Ectodermal cell (in vitro differentiated cells): ENCODE measurements at regions not wholly inside any gene's neighbourhood (a gene's known extent, or its start where the extent isn't known, plus 50 kb on each side); places are given as distances from the start of the nearest gene placed in this dataset.

Source experiments
- H3K27ac ChIP-seq: 2 replicates; pipeline ENCODE4 v1.7.0; 2013; ENCODE audit warnings: mild to moderate bottlenecking, low read depth, low read length; ENCODE audit not compliant: insufficient read depth, poor library complexity, severe bottlenecking
- H3K27me3 ChIP-seq: 2 replicates; pipeline ENCODE4 v1.7.0; 2013; ENCODE audit warnings: mild to moderate bottlenecking, low read length; ENCODE audit not compliant: insufficient read depth, control insufficient read depth, poor library complexity, severe bottlenecking
- H3K36me3 ChIP-seq: one replicate; pipeline ENCODE4 v1.7.0; 2013; ENCODE audit warnings: low read length; ENCODE audit not compliant: control insufficient read depth, insufficient read depth
- H3K4me1 ChIP-seq: one replicate; pipeline ENCODE4 v1.7.0; 2013; ENCODE audit warnings: low read length; ENCODE audit not compliant: control insufficient read depth, insufficient read depth
- H3K4me3 ChIP-seq: 2 replicates; pipeline ENCODE4 v1.7.0; 2013; ENCODE audit warnings: low read depth, low read length, control low read depth; ENCODE audit not compliant: insufficient read depth
- H3K9me3 ChIP-seq: 2 replicates; pipeline ENCODE4 v1.7.0; 2013; ENCODE audit warnings: mild to moderate bottlenecking, low read length, moderate library complexity; ENCODE audit not compliant: control insufficient read depth
- WGBS, 2 experiments: methylation state at CpG; one replicate each; pipeline ENCODE4 v1.1.7; 2013; ENCODE audit warnings: missing lambda C conversion rate in 2 of 2; 5-methylcytosine and 5-hydroxymethylcytosine counted together

DNA sequence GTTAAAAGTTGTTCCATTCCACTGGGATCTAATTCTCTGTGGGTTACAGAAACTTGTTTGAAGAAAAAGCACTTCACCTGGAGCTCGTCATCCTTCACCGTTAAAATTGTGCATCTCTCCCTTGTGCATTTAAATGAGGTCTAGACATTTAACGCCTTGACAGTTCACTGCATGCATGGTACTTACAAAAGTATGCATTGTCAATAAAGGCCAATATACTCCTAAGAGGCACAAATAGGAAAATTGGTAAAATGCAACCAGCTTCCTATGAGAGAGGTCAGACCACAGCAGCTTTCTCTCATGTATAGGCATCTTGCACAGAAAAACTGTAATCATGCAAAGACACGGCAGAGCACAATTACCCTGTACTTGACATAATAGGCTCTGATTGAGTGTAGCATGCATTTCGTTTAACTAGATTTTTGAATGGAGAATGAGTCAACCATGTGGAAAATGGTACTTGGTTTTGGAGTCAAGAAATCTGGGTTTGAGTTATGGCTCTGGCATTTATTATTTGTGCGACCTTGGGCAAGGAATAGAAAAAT lies 378.5 kb downstream of the RFPL4B start:
- WGBS, 2 experiments = 90 to 95% methylated on average over 6 of the region's 6 CpGs

DNA sequence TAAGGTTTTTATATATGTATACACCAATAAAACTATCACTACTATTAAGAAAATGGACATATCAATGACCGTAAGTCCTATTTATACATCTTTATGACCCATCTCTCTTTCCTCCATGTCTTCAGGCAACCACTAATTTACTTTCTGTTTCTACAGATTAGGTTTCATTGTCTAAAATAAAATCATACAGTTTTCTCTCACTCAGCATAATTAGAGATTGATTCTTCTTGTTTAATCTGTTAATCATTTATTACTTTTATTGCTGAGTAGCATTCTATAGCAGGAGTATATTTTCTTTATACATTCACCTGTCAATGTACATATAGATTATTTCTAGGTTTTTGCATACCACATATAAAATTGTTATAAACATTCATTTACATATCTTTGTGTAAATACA lies 388.0 kb downstream of the RFPL4B start:
- Histone ChIP-seq H3K4me1 (no peaks in the 10 kb centered on the region), H3K27me3 (no peaks in the 10 kb centered on the region), H3K36me3 (no peaks in the 10 kb centered on the region), H3K9me3 (no peaks in the 10 kb centered on the region), H3K27ac (no peak overlapping the region), H3K4me3 (no peak overlapping the region)
- 88 to 100% methylated on average over 1 of the region's 1 CpG for WGBS, 2 experiments

More for the DNA sequence above, 378.5 kb downstream of the RFPL4B start:
- Histone ChIP-seq H3K36me3 (no peaks in the 10 kb centered on the region), H3K4me3 (no peak overlapping the region), H3K9me3 (no peaks in the 10 kb centered on the region), H3K4me1 (no peaks in the 10 kb centered on the region), H3K27ac (no peak overlapping the region), H3K27me3 (no peaks in the 10 kb centered on the region)

DNA sequence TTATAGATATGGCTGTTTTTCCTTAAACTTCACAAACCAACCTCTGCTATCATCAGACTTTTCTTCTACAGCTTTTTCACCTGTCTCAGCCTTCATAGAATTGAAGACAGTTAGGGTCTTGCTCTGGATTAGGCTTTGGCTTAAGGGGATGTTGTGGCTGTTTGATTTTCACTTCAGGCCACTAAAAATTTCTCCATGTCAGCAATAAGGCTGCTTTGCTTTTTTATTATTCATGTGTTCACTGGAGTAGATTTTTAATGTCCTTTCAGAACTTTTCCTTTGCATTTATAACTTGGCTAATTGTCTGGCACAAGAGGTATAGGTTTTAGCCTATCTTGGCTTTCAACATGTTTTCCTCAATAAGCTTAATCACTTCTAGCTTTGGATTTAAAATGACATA lies 392.6 kb downstream of the RFPL4B start:
- Histone ChIP-seq H3K36me3 (no peaks in the 10 kb centered on the region), H3K27me3 (no peaks in the 10 kb centered on the region), H3K27ac (no peak overlapping the region), H3K4me3 (no peak overlapping the region), H3K4me1 (peaks cover 9% of the 10 kb centered on the region), H3K9me3 (no peaks in the 10 kb centered on the region)

DNA sequence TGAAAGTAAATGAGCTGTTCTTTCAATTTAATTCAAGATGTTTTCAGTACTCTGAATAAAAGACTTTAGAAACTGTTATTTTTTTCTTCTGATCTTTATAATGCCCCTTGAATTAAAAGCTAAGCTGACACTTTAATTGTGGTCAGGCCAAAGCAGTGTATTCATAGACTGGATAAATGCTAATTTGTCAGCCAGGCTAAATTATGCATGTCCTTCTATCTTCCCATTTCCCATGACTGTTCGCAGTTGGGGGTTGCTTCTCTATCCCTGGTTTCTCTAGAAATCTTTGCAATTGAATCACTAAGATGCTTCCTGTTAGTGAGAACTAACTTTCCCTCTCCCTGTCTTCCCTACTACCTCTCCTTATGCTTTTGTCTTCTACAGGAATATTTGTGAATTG lies 396.2 kb downstream of the RFPL4B start:
- Histone ChIP-seq H3K36me3 (no peaks in the 10 kb centered on the region), H3K27me3 (no peaks in the 10 kb centered on the region), H3K4me1 (peaks cover 9% of the 10 kb centered on the region), H3K9me3 (no peaks in the 10 kb centered on the region), H3K4me3 (no peak overlapping the region), H3K27ac (no peak overlapping the region)
- 32 to 37% methylated on average over 1 of the region's 1 CpG for WGBS, 2 experiments

DNA sequence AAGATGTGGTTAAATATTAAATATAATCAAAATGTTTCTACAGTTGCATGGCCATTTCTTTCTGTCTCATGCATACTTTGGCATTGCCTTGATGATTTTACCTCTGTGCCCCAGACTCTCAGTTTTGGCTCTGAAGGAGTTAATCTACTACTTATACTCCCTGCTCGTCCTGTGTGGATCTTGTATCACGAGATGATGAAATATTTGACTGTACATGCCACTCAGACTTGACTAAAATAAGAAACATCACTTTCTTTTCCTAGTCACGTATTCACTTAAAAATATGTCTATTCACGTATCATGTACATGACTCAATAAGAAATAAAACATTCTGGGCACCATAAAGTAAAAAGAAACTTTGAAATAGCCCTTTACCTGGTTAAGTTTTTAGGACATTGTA lies 397.7 kb downstream of the RFPL4B start:
- H3K27ac ChIP-seq = no peak overlapping the region
- H3K4me1 ChIP-seq = peaks cover 9% of the 10 kb centered on the region
- H3K27me3 ChIP-seq = no peaks in the 10 kb centered on the region
- H3K4me3 ChIP-seq = no peak overlapping the region
- no peaks in the 10 kb centered on the region for H3K36me3 ChIP-seq
- 89 to 93% methylated on average over 4 of the region's 4 CpGs for WGBS, 2 experiments
- H3K9me3 ChIP-seq = no peaks in the 10 kb centered on the region

DNA sequence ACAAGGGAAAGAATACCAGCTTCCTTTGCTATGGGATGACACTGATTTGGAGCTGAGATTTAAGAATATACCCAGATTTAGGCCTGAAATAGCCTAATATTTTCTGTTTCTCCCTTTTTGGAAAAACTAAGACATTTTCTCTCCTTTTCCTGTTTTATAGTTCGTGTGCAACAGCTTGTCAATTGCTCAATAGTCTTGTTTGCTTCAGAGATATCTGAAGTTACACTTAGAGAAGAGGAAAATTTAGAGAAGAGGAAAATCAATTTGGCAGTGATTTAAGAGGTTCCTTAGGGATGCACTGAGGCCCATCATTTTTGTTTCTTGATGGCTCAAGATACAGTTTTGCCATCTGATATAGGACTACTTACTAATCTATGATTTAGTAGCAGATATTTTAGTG lies 398.6 kb downstream of the RFPL4B start:
- 63 to 81% methylated on average over 1 of the region's 1 CpG for WGBS, 2 experiments
- no peak overlapping the region for H3K4me3 ChIP-seq
- H3K36me3 ChIP-seq = no peaks in the 10 kb centered on the region
- H3K4me1 ChIP-seq = peaks cover 9% of the 10 kb centered on the region
- H3K9me3 ChIP-seq = no peaks in the 10 kb centered on the region
- H3K27ac ChIP-seq = no peak overlapping the region
- no peaks in the 10 kb centered on the region for H3K27me3 ChIP-seq

DNA sequence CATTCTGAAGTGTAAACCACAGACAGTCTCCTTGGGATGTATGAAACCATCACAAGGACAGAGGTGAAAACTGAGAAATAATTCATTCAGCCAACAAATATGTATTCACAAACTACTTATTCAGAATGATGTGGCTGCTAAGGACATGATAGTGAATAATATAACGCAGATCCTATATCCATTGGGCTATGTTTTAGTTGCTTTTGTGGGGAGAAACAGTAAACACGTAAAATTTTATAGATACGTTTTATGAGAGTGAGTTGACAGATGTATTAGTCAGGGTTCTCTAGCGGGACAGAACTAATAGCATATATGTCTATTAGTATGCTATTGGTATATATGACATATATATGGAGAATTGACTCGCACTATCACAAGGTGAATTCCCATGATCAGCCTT lies 402.5 kb downstream of the RFPL4B start:
- H3K4me3 ChIP-seq = no peak overlapping the region
- no peaks in the 10 kb centered on the region for H3K27me3 ChIP-seq
- no peaks in the 10 kb centered on the region for H3K4me1 ChIP-seq
- H3K27ac ChIP-seq = no peak overlapping the region
- no peaks in the 10 kb centered on the region for H3K9me3 ChIP-seq
- no peaks in the 10 kb centered on the region for H3K36me3 ChIP-seq
- WGBS, 2 experiments = 94 to 96% methylated on average over 4 to 5 of the region's 5 CpGs

DNA sequence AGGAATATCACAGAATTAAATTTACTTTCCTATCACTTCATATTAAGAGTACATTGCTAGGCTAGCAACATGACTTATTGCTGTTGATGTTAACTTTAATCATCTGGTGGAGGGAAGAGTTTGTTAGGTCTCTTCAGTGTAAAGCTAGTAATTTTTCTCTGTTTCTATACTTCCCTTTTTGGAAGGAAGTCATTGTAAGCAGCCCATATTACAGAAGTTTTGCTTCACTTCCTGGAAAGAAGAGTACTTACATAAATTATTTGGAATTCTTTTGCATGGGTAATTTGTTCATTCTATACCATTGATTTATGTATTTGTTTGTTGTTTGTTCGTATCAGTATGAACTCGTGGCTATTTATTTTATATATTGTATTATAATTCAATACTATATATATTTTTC lies 405.2 kb downstream of the RFPL4B start:
- Histone ChIP-seq H3K36me3 (no peaks in the 10 kb centered on the region), H3K27me3 (no peaks in the 10 kb centered on the region), H3K9me3 (no peaks in the 10 kb centered on the region), H3K4me3 (no peak overlapping the region), H3K4me1 (no peaks in the 10 kb centered on the region), H3K27ac (no peak overlapping the region)
- no CpG with 5 or more reads among the region's 2 CpGs for WGBS, 2 experiments

DNA sequence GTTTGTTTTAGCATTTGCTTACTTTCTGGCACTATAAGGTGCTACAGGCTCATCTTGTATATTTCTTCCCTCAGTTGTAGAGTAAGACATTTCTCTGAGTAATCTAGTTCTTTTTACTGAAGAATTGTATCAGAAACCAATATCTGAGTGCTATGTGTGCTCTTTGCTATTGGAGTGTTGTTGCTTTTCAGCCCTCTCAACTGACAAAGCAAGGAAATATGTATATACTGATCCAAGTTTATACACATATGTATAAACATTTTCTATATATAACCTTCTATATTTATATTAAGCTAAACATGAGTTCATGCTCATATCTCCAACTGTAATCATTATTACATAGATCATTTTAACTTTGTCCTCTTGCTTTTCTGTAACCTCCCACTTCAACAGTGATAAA lies 405.7 kb downstream of the RFPL4B start:
- Histone ChIP-seq H3K4me1 (no peaks in the 10 kb centered on the region), H3K36me3 (no peaks in the 10 kb centered on the region), H3K4me3 (no peak overlapping the region), H3K27ac (no peak overlapping the region), H3K9me3 (no peaks in the 10 kb centered on the region), H3K27me3 (no peaks in the 10 kb centered on the region)

DNA sequence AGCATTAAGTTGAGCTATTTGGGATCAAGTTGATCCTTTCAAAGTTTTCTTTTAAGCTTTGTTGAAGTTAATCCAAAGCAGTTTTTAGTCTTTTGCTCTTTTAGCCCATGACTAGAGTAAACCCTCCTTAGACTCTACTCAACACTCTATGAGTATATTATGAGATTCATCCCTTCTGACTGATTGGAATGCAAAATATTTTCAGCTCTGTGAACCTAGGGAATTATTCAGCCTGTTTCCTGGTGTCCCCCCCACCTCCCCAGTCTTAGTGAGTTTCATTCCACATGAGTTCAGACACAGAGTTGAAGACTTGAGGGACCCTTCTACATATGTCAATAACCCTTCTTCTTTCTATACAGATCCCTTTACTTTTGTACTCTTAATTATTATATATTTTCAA lies 413.7 kb downstream of the RFPL4B start:
- Histone ChIP-seq H3K27ac (no peak overlapping the region), H3K36me3 (no peaks in the 10 kb centered on the region), H3K27me3 (no peaks in the 10 kb centered on the region), H3K9me3 (peaks cover 3% of the 10 kb centered on the region), H3K4me1 (no peaks in the 10 kb centered on the region), H3K4me3 (no peak overlapping the region)

DNA sequence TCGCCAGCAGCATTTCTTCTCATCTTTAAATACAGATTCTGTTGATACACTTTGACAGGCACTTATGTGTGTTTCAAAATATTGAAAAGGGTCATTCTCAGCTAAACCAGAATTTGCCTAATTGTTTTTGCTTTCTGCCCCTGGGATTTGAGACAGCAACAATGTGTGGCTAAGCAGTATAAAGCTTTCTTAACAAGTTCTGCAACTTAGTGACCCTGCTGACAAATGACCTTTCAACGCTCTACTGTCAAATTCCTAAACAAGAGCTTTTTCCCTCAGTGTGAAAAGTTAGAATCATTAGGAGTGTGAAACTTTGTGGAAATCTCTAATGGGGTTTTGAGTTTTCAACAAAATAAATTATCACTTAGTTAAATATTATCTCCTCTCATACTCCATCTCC lies 414.6 kb downstream of the RFPL4B start:
- no peaks in the 10 kb centered on the region for H3K4me1 ChIP-seq
- H3K4me3 ChIP-seq = no peak overlapping the region
- no peaks in the 10 kb centered on the region for H3K27me3 ChIP-seq
- H3K27ac ChIP-seq = no peak overlapping the region
- H3K9me3 ChIP-seq = peaks cover 3% of the 10 kb centered on the region
- 51 to 100% methylated on average over 1 to 2 of the region's 2 CpGs for WGBS, 2 experiments
- H3K36me3 ChIP-seq = no peaks in the 10 kb centered on the region
